Kidney (tissue), 13 donors: ENCODE measurements at regions not wholly inside any gene's neighbourhood (a gene's known extent, or its start where the extent isn't known, plus 50 kb on each side); places are given as distances from the start of the nearest gene placed in this dataset.

ENCODE experiments used
- DNase-seq, 5 donors: peaks; one replicate each; pipeline ENCODE4 v3.0.0-alpha.2; 2013 to 2020
- FAIRE-seq: peaks from 2 replicates; lab custom pipeline; 2012; peaks lifted over from hg19 to GRCh38; lab: Jason Lieb, UNC
- H3K27ac ChIP-seq, 2 donors: one replicate each; pipeline ENCODE4 v1.7.0; 2013; ENCODE audit warnings: low read depth in 2 of 2, low read length in 2 of 2, inconsistent platforms in 1 of 2
- H3K27me3 ChIP-seq: one replicate; pipeline ENCODE4 v1.7.1; 2013; ENCODE audit warnings: low read length, inconsistent platforms; ENCODE audit not compliant: control insufficient read depth, insufficient read depth
- H3K36me3 ChIP-seq, 3 donors: one replicate each; pipeline versions ENCODE4 v1.7.0 to v1.7.1; 2013; ENCODE audit warnings: low read length in 3 of 3, control low read depth in 1 of 3, inconsistent platforms in 1 of 3; ENCODE audit not compliant: insufficient read depth in 3 of 3, control insufficient read depth in 2 of 3
- H3K4me1 ChIP-seq, 3 donors: one replicate each; pipeline versions ENCODE4 v1.7.0 to v1.7.1; 2013; ENCODE audit warnings: low read length in 3 of 3, inconsistent platforms in 1 of 3, low read depth in 1 of 3; ENCODE audit not compliant: control insufficient read depth in 2 of 3, insufficient read depth in 2 of 3
- H3K4me3 ChIP-seq, 3 donors: one replicate each; pipeline versions ENCODE4 v1.7.0 to v1.8.1; 2013; ENCODE audit warnings: low read length in 3 of 3, control low read depth in 1 of 3, inconsistent platforms in 1 of 3
- H3K9ac ChIP-seq, 3 donors: one replicate each; pipeline versions ENCODE4 v1.7.0 to v1.7.1; 2013; ENCODE audit warnings: low read length in 3 of 3, control low read depth in 1 of 3, inconsistent platforms in 1 of 3
- H3K9me3 ChIP-seq, 3 donors: one replicate each; pipeline versions ENCODE4 v1.7.0 to v1.7.1; 2013; ENCODE audit warnings: low read length in 3 of 3, control low read depth in 1 of 3, inconsistent platforms in 1 of 3; ENCODE audit not compliant: control insufficient read depth in 2 of 3, insufficient read depth in 1 of 3
- intact Hi-C: fragments of 100-400 bp; cut with DNase I; formaldehyde crosslinking; loops from one replicate; pipeline ENCODE4 v1.11.1; 2022
- TF ChIP-seq, protein P1 (sequence below): IDR thresholded peaks from 3 replicates; pipeline ENCODE4 v1.5.1; 2012; ENCODE audit warnings: mild to moderate bottlenecking, moderate library complexity, borderline replicate concordance; ENCODE audit not compliant: insufficient read depth; ENCODE audit errors: extremely low read depth
- donor health status: control.
- donor health status: control.
- donor health status: control.
- donor health status: control.
- donor health status: control.
- donor health status: DM: yes; HTN: yes; CAD: no.
- donor health status: Normal renal cell carcinoma (clear cell type).

DNA sequence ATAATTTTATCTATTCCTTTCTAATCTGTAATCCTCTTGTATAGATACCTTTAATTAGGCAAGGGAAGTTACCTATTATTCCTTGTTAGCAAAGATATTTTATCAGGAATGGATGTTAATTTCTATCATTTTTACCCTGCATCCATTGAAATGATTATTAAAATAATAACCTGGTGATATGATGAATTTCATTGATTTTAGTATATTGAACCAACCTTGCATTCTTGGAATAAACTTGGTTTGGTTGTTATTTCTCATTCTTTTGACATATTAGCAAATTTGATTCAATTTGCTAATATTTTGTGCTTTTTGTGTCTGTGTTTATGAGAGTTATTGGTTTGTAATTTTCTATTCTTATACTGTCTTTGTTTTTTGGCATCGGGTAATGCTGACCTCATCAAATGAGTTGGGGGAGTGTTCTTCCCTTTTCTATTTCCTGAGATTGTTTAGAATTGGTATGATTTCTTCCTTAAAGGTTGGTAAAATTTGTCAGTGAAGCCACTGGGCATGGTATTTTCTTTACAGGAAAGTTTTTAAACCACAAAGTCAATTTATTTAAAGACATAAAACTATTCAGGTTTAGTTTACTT, 250.4 kb upstream of the PMFBP1 start:
- no peak for DNase-seq
- H3K4me3 ChIP-seq = no peak overlapping the region
- no peak for FAIRE-seq

DNA sequence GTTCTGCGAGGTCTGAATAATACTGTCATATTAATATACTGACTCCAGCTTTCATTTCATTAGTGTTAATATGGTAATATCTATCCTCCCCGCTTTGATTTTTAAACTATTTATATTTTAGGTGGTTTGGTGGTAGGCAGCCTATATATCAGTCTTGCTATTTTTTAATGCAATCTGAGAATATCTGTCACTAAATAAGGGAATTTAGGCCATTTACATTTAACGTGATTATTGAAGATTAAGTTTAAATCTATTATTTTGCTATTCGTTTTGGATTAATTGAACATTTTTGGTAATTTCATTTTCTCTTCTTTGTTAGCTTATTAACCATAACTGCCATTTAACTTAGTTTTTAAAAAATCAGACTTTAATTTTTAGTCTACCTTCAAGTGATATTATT, 247.7 kb upstream of the PMFBP1 start:
- no peaks in the 10 kb centered on the region for H3K27me3 ChIP-seq
- no peaks in the 10 kb centered on the region for H3K4me1 ChIP-seq
- H3K4me3 ChIP-seq = no peak overlapping the region
- no peak overlapping the region for H3K27ac ChIP-seq
- TF ChIP-seq, protein P1, sequence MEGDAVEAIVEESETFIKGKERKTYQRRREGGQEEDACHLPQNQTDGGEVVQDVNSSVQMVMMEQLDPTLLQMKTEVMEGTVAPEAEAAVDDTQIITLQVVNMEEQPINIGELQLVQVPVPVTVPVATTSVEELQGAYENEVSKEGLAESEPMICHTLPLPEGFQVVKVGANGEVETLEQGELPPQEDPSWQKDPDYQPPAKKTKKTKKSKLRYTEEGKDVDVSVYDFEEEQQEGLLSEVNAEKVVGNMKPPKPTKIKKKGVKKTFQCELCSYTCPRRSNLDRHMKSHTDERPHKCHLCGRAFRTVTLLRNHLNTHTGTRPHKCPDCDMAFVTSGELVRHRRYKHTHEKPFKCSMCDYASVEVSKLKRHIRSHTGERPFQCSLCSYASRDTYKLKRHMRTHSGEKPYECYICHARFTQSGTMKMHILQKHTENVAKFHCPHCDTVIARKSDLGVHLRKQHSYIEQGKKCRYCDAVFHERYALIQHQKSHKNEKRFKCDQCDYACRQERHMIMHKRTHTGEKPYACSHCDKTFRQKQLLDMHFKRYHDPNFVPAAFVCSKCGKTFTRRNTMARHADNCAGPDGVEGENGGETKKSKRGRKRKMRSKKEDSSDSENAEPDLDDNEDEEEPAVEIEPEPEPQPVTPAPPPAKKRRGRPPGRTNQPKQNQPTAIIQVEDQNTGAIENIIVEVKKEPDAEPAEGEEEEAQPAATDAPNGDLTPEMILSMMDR = no peak
- H3K9me3 ChIP-seq = peaks cover 0 to 7% (median 7%) of the 10 kb centered on the region in 3 donors
- H3K36me3 ChIP-seq = no peaks in the 10 kb centered on the region
- DNase-seq (no peak), FAIRE-seq (no peak)
- no peak overlapping the region for H3K9ac ChIP-seq
- intact Hi-C loops = no loop called here

More for the DNA sequence above, 250.4 kb upstream of the PMFBP1 start:
- intact Hi-C loops = no loop called here
- Histone ChIP-seq H3K9ac (no peak overlapping the region), H3K27me3 (no peaks in the 10 kb centered on the region), H3K36me3 (no peaks in the 10 kb centered on the region), H3K9me3 (peaks cover 0 to 7% (median 7%) of the 10 kb centered on the region in 3 donors), H3K27ac (no peak overlapping the region), H3K4me1 (no peaks in the 10 kb centered on the region)
- TF ChIP-seq, protein P1 = no peak

DNA sequence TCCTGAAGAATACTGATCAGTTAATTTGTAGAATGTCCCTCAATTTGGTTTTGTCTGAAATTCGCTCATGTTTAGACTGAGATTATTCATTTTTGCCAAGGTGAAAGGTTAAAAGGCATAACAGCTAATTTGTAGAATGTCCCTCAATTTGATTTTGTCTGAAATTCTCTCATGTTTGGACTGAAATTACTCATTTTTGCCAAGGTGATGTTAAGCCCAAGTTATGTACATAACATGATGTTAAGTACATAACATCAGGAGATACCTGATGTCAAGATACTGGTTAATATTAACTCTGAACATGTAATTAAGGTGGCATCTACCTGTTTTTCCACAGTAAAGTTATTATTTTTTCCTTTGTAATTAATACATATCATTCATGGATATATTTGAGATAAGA, 243.4 kb upstream of the PMFBP1 start:
- H3K27ac ChIP-seq = no peak overlapping the region
- no peak for FAIRE-seq
- DNase-seq = no peak
- no peak overlapping the region for H3K4me3 ChIP-seq
- no peaks in the 10 kb centered on the region for H3K27me3 ChIP-seq
- peaks cover 0 to 2% (median 0%) of the 10 kb centered on the region in 3 donors for H3K9me3 ChIP-seq
- H3K9ac ChIP-seq = no peak overlapping the region
- no peaks in the 10 kb centered on the region for H3K4me1 ChIP-seq
- no peaks in the 10 kb centered on the region for H3K36me3 ChIP-seq
- intact Hi-C loops = no loop called here
- TF ChIP-seq, protein P1 = no peak

DNA sequence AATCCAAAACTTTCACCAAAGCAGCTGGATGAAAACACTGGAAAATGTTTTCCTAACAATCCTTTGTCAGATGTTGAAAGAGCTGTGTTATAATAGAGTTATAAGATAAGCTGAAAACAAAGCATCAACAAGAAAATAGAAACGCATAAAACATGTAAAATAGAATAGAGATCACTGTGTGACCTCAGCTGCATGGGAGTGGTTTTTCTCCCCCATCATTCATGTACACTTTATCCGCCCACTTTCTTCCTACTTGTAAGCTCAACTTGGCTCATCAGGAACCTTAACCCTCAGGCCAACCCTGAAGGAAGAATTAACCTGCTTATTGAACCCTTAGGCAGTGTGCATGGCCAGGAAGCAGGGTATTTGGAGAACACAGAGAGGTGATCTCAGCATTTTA, 238.5 kb upstream of the PMFBP1 start:
- no peak for DNase-seq
- no peak for FAIRE-seq
- intact Hi-C loops = no loop called here
- Histone ChIP-seq H3K27ac (no peak overlapping the region), H3K27me3 (no peaks in the 10 kb centered on the region), H3K4me1 (no peaks in the 10 kb centered on the region), H3K4me3 (no peak overlapping the region), H3K9ac (no peak overlapping the region), H3K9me3 (peaks cover 0 to 4% (median 0%) of the 10 kb centered on the region in 3 donors), H3K36me3 (no peaks in the 10 kb centered on the region)
- TF ChIP-seq, protein P1 = no peak
